Ovary (tissue), 3 donors: ENCODE measurements at regions not wholly inside any gene's neighbourhood (a gene's known extent, or its start where the extent isn't known, plus 50 kb on each side); places are given as distances from the start of the nearest gene placed in this dataset.

ENCODE experiments used
- CTCF ChIP-seq, 3 donors: fragments of 450-650 bp in 2 of 3; fragments of 200-600 bp in 1 of 3; IDR thresholded peaks; one replicate each; pipeline versions ENCODE4 v1.5.1 to v1.8.0; 2016 to 2022; ENCODE audit warnings: antibody characterized with exemption in 3 of 3, mild to moderate bottlenecking in 1 of 3
- POLR2A ChIP-seq: fragments of 450-650 bp; IDR thresholded peaks from one replicate; pipeline ENCODE4 v1.6.1; 2017; ENCODE audit warnings: antibody characterized with exemption, mild to moderate bottlenecking, moderate library complexity
- donor health status: DM: no; HTN: no; CAD: no.

DNA sequence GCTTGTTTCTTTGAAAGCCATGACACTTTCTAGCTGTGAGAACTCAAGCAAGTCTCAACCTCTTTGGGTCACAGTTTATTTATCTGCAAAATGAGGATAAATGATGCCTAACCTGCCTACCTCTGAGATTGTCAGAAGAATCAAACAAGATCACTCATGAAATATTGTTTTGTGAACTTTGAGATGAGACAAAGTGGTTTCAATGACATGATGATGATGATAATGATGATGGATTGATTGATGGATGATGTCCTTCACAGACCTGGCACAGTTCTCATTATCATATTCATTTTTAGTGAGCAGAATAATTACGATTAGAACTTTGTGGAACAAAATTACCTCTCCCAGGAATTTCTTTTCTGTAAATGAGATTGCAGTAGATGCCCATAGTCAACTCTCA is 129.2 kb downstream of the HHIPL2 start:
- TF ChIP-seq CTCF (IDR thresholded peaks at IDR 0.05) (no peak), POLR2A (no peak)
